Upper lobe of right lung (tissue), 1 donor: ENCODE measurements at regions not wholly inside any gene's neighbourhood (a gene's known extent, or its start where the extent isn't known, plus 50 kb on each side); places are given as distances from the start of the nearest gene placed in this dataset.

Experiments used
- ATAC-seq: fragments of 200-7000 bp; cut with Tn5 transposase; one replicate; pipeline ENCODE4 v1.9.1; 2020; ENCODE audit warnings: mild to moderate bottlenecking, moderate library complexity
- DNase-seq: peaks from one replicate; pipeline ENCODE4 v3.0.0-alpha.2; 2020
- H3K27ac ChIP-seq: fragments of 200-600 bp; one replicate; pipeline ENCODE4 v1.8.0; 2022
- H3K27me3 ChIP-seq: fragments of 200-600 bp; one replicate; pipeline ENCODE4 v1.8.0; 2022; ENCODE audit warnings: mild to moderate bottlenecking
- H3K36me3 ChIP-seq: fragments of 200-600 bp; one replicate; pipeline ENCODE4 v1.8.0; 2022
- H3K4me1 ChIP-seq: fragments of 200-600 bp; one replicate; pipeline ENCODE4 v1.8.0; 2022
- H3K4me3 ChIP-seq: fragments of 200-600 bp; one replicate; pipeline ENCODE4 v1.8.0; 2022; ENCODE audit warnings: mild to moderate bottlenecking
- H3K9me3 ChIP-seq: fragments of 200-600 bp; one replicate; pipeline ENCODE4 v1.8.0; 2022
- CTCF ChIP-seq: fragments of 200-600 bp; IDR thresholded peaks from one replicate; pipeline ENCODE4 v1.8.0; 2022; ENCODE audit warnings: antibody characterized with exemption
- intact Hi-C: fragments of 100-400 bp; cut with DNase I; formaldehyde crosslinking; loops from one replicate; pipeline ENCODE4 v1.11.0; 2022
- donor health status: DM: no; HTN: yes; CAD: no; lungs with severe emphysema.

- H3K36me3 ChIP-seq = no peaks in the 10 kb centered on the region
- intact Hi-C loops = loop anchor here (5.0 kb wide), 1 partner anchor 317 kb away; no protein-coding TSS in a partner anchor
- no peaks in the 10 kb centered on the region for H3K4me1 ChIP-seq
- DNase-seq (no peak), ATAC-seq (no peak)
- peak overlapping the region; percentile 74 for H3K27ac ChIP-seq
- TF ChIP-seq CTCF = no peak
- H3K4me3 ChIP-seq = peak overlapping the region; percentile 32
- H3K27me3 ChIP-seq = peaks cover 49% of the 10 kb centered on the region
- no peaks in the 10 kb centered on the region for H3K9me3 ChIP-seq
Observed at GRCh38 chr16:86199871-86200695, 301.1 kb downstream of the IRF8 start.

GRCh38 chr16:86200722-86201121 is 301.8 kb downstream of the IRF8 start:
- Histone ChIP-seq H3K9me3 (no peaks in the 10 kb centered on the region), H3K4me3 (peak overlapping the region; percentile 2), H3K4me1 (no peaks in the 10 kb centered on the region), H3K27me3 (peaks cover 49% of the 10 kb centered on the region), H3K36me3 (no peaks in the 10 kb centered on the region), H3K27ac (peak overlapping the region; percentile 74)
- intact Hi-C loops = no loop called here
- peak; percentile 32 for ATAC-seq
- TF ChIP-seq CTCF = no peak
- DNase-seq = no peak

- no peak for ATAC-seq
- DNase-seq = no peak
- Histone ChIP-seq H3K4me3 (no peak overlapping the region), H3K27me3 (peaks cover 42% of the 10 kb centered on the region), H3K9me3 (no peaks in the 10 kb centered on the region), H3K36me3 (no peaks in the 10 kb centered on the region), H3K4me1 (no peaks in the 10 kb centered on the region), H3K27ac (no peak overlapping the region)
- intact Hi-C loops = no loop called here
- no peak for TF ChIP-seq CTCF
Observed at GRCh38 chr16:86201746-86202145, 302.8 kb downstream of the IRF8 start.

- H3K27me3 ChIP-seq = peaks cover 37% of the 10 kb centered on the region
Observed at GRCh38 chr16:86202267-86202666, 303.3 kb downstream of the IRF8 start.

GRCh38 chr16:86202760-86203426 is 303.9 kb downstream of the IRF8 start:
- H3K27ac ChIP-seq = no peak overlapping the region
- no peaks in the 10 kb centered on the region for H3K4me1 ChIP-seq
- intact Hi-C loops = no loop called here
- ATAC-seq (no peak), DNase-seq (no peak)
- no peak for TF ChIP-seq CTCF
- no peak overlapping the region for H3K4me3 ChIP-seq
- no peaks in the 10 kb centered on the region for H3K36me3 ChIP-seq
- no peaks in the 10 kb centered on the region for H3K9me3 ChIP-seq
- peaks cover 35% of the 10 kb centered on the region for H3K27me3 ChIP-seq

More at GRCh38 chr16:86202267-86202666, 303.3 kb downstream of the IRF8 start:
- no peak for DNase-seq
- H3K27ac ChIP-seq = no peak overlapping the region
- intact Hi-C loops = no loop called here
- H3K4me1 ChIP-seq = no peaks in the 10 kb centered on the region
- no peaks in the 10 kb centered on the region for H3K36me3 ChIP-seq
- H3K4me3 ChIP-seq = no peak overlapping the region
- no peak for TF ChIP-seq CTCF
- no peaks in the 10 kb centered on the region for H3K9me3 ChIP-seq
- no peak for ATAC-seq
